Trophoblast cell (in vitro differentiated cells and primary cell): ENCODE measurements at regions not wholly inside any gene's neighbourhood (a gene's known extent, or its start where the extent isn't known, plus 50 kb on each side); places are given as distances from the start of the nearest gene placed in this dataset.
A peak's percentile ranks its signal among the peaks of the same experiment; 100 is the strongest.

Experiments
- DNase-seq, 2 donors: peaks; one replicate each; pipeline ENCODE4 v3.0.0-alpha.2; 2016
- H2AFZ ChIP-seq: 2 replicates; pipeline ENCODE4 v1.6.1; 2013; ENCODE audit warnings: low read length, moderate library complexity, mild to moderate bottlenecking; ENCODE audit not compliant: insufficient read depth, poor library complexity
- H2AK5ac ChIP-seq: 2 replicates; pipeline ENCODE4 v1.6.1; 2013; ENCODE audit warnings: mild to moderate bottlenecking, low read length
- H2BK120ac ChIP-seq: 2 replicates; pipeline ENCODE4 v1.6.1; 2013; ENCODE audit warnings: low read length, mild to moderate bottlenecking, moderate library complexity; ENCODE audit not compliant: insufficient read depth, poor library complexity
- H2BK12ac ChIP-seq: 2 replicates; pipeline ENCODE4 v1.6.1; 2013; ENCODE audit warnings: mild to moderate bottlenecking, low read length, moderate library complexity
- H2BK5ac ChIP-seq: 2 replicates; pipeline ENCODE4 v1.6.1; 2013; ENCODE audit warnings: low read length, low read depth, moderate library complexity, mild to moderate bottlenecking; ENCODE audit not compliant: poor library complexity
- H3K14ac ChIP-seq: 2 replicates; pipeline ENCODE4 v1.6.1; 2013; ENCODE audit warnings: mild to moderate bottlenecking, low read length
- H3K18ac ChIP-seq: 2 replicates; pipeline ENCODE4 v1.6.1; 2013; ENCODE audit warnings: mild to moderate bottlenecking, low read length
- H3K23ac ChIP-seq: 2 replicates; pipeline ENCODE4 v1.6.1; 2013; ENCODE audit warnings: low read length
- H3K27ac ChIP-seq: 2 replicates; pipeline ENCODE4 v1.5.1; 2013; ENCODE audit warnings: low read depth, mild to moderate bottlenecking, inconsistent platforms, low read length, moderate library complexity
- H3K27me3 ChIP-seq: 2 replicates; pipeline ENCODE4 v1.6.1; 2013; ENCODE audit warnings: inconsistent platforms, mild to moderate bottlenecking, low read length, moderate library complexity; ENCODE audit not compliant: insufficient read depth
- H3K36me3 ChIP-seq, 2 experiments: 1 replicate in 1 of 2; 2 replicates in 1 of 2; pipeline ENCODE4 v1.6.1; 2013; ENCODE audit warnings: low read length in 2 of 2, mild to moderate bottlenecking in 2 of 2, moderate library complexity in 1 of 2; ENCODE audit not compliant: insufficient read depth in 2 of 2, control insufficient read depth in 1 of 2
- H3K4ac ChIP-seq: 2 replicates; pipeline ENCODE4 v1.6.1; 2013; ENCODE audit warnings: low read depth, mild to moderate bottlenecking, low read length, moderate library complexity
- H3K4me1 ChIP-seq, 2 experiments: 1 replicate in 1 of 2; 2 replicates in 1 of 2; pipeline ENCODE4 v1.6.1; 2013; ENCODE audit warnings: low read length in 2 of 2, mild to moderate bottlenecking in 2 of 2, moderate library complexity in 1 of 2; ENCODE audit not compliant: insufficient read depth in 2 of 2, control insufficient read depth in 1 of 2
- H3K4me2 ChIP-seq: 2 replicates; pipeline ENCODE4 v1.6.1; 2013; ENCODE audit warnings: inconsistent platforms, mild to moderate bottlenecking, low read length, moderate library complexity
- H3K4me3 ChIP-seq: 2 replicates; pipeline ENCODE4 v1.5.1; 2013; ENCODE audit warnings: mild to moderate bottlenecking, low read depth, low read length, inconsistent platforms
- H3K79me1 ChIP-seq: one replicate; pipeline ENCODE4 v1.6.1; 2013; ENCODE audit warnings: low read length
- H3K79me2 ChIP-seq: 2 replicates; pipeline ENCODE4 v1.6.1; 2013; ENCODE audit warnings: low read length, mild to moderate bottlenecking; ENCODE audit not compliant: control insufficient read depth, insufficient read depth, poor library complexity
- H3K9ac ChIP-seq: 2 replicates; pipeline ENCODE4 v1.6.1; 2013; ENCODE audit warnings: mild to moderate bottlenecking, low read length
- H3K9me3 ChIP-seq: 2 replicates; pipeline ENCODE4 v1.6.1; 2013; ENCODE audit warnings: low read depth, mild to moderate bottlenecking, control low read depth, inconsistent platforms, low read length; ENCODE audit not compliant: insufficient read depth
- H4K12ac ChIP-seq: 2 replicates; pipeline ENCODE4 v1.6.1; 2013; ENCODE audit warnings: low read depth, mild to moderate bottlenecking, low read length, moderate library complexity
- H4K8ac ChIP-seq: 2 replicates; pipeline ENCODE4 v1.6.1; 2013; ENCODE audit warnings: low read depth, mild to moderate bottlenecking, low read length, moderate library complexity
- H4K91ac ChIP-seq: one replicate; pipeline ENCODE4 v1.6.1; 2013; ENCODE audit warnings: low read depth, mild to moderate bottlenecking, low read length, moderate library complexity
- WGBS: extraction: QIAGEN DNeasy Blood & Tissue Kit; methylation state at CpG from one replicate; pipeline ENCODE4 v1.1.7; 2013; ENCODE audit warnings: missing lambda C conversion rate; ENCODE audit not compliant: insufficient read length, insufficient coverage; ENCODE audit errors: extremely low coverage; 5-methylcytosine and 5-hydroxymethylcytosine counted together

- Histone ChIP-seq H3K9me3 (no peaks in the 10 kb centered on the region), H2BK5ac (no peak overlapping the region), H3K4me2 (no peak overlapping the region), H3K14ac (no peak overlapping the region), H3K27ac (no peak overlapping the region), H2BK12ac (no peak overlapping the region), H3K27me3 (no peaks in the 10 kb centered on the region), H3K23ac (no peak overlapping the region), H4K91ac (no peak overlapping the region), H3K36me3 (no peaks in the 10 kb centered on the region), H3K4ac (no peak overlapping the region), H3K79me1 (no peaks in the 10 kb centered on the region), H2AK5ac (no peak overlapping the region), H3K4me3 (no peak overlapping the region), H3K18ac (no peak overlapping the region), H4K12ac (no peak overlapping the region), H3K4me1 (no peaks in the 10 kb centered on the region), H3K79me2 (no peaks in the 10 kb centered on the region), H3K9ac (no peak overlapping the region), H2BK120ac (no peak overlapping the region), H2AFZ (no peak overlapping the region), H4K8ac (no peak overlapping the region)
- no peak for DNase-seq
- no CpG with 5 or more reads among the region's 1 CpG for WGBS
These were observed 391.7 kb upstream of the OR4E1 start for GRCh38 chr14:22065347-22065746.

GRCh38 chr14:22059201-22059600 is 385.6 kb upstream of the OR4E1 start:
- H3K27ac ChIP-seq, result no peak overlapping the region

GRCh38 chr14:22052795-22053194 is 379.2 kb upstream of the OR4E1 start:
- Histone ChIP-seq H3K27ac (no peak overlapping the region), H3K4ac (no peak overlapping the region), H3K23ac (no peak overlapping the region), H3K9ac (no peak overlapping the region), H3K4me2 (no peak overlapping the region), H2AFZ (no peak overlapping the region), H3K36me3 (no peaks in the 10 kb centered on the region), H3K14ac (no peak overlapping the region), H3K27me3 (no peaks in the 10 kb centered on the region), H4K12ac (no peak overlapping the region), H3K4me3 (no peak overlapping the region), H3K4me1 (no peaks in the 10 kb centered on the region), H2BK120ac (no peak overlapping the region), H2BK5ac (no peak overlapping the region), H2AK5ac (no peak overlapping the region), H3K18ac (no peak overlapping the region), H4K91ac (no peak overlapping the region), H2BK12ac (no peak overlapping the region), H3K9me3 (no peaks in the 10 kb centered on the region), H3K79me2 (no peaks in the 10 kb centered on the region), H4K8ac (no peak overlapping the region), H3K79me1 (no peaks in the 10 kb centered on the region)
- no peak for DNase-seq
- WGBS, result no CpG with 5 or more reads among the region's 3 CpGs

More at GRCh38 chr14:22059201-22059600, 385.6 kb upstream of the OR4E1 start:
- Histone ChIP-seq H3K9me3 (no peaks in the 10 kb centered on the region), H4K8ac (no peak overlapping the region), H3K14ac (no peak overlapping the region), H2BK5ac (no peak overlapping the region), H3K79me2 (no peaks in the 10 kb centered on the region), H3K4me2 (no peak overlapping the region), H4K91ac (no peak overlapping the region), H3K36me3 (no peaks in the 10 kb centered on the region), H4K12ac (no peak overlapping the region), H3K27me3 (no peaks in the 10 kb centered on the region), H2BK12ac (no peak overlapping the region), H2BK120ac (no peak overlapping the region), H3K79me1 (no peaks in the 10 kb centered on the region), H2AFZ (no peak overlapping the region), H3K9ac (no peak overlapping the region), H3K4me3 (no peak overlapping the region), H3K4ac (no peak overlapping the region), H3K18ac (no peak overlapping the region), H3K23ac (no peak overlapping the region), H2AK5ac (no peak overlapping the region), H3K4me1 (no peaks in the 10 kb centered on the region)
- no CpG with 5 or more reads among the region's 4 CpGs for WGBS
- DNase-seq, result no peak

GRCh38 chr14:22047115-22047514 is 373.5 kb upstream of the OR4E1 start:
- Histone ChIP-seq H3K4me1 (no peaks in the 10 kb centered on the region), H2BK5ac (no peak overlapping the region)
- WGBS, result no CpG with 5 or more reads among the region's 3 CpGs

More at GRCh38 chr14:22047115-22047514, 373.5 kb upstream of the OR4E1 start:
- Histone ChIP-seq H3K79me1 (no peaks in the 10 kb centered on the region), H4K12ac (no peak overlapping the region), H3K79me2 (no peaks in the 10 kb centered on the region), H3K4me2 (no peak overlapping the region), H4K8ac (no peak overlapping the region), H3K9me3 (no peaks in the 10 kb centered on the region), H2AK5ac (no peak overlapping the region), H3K4me3 (no peak overlapping the region), H3K27ac (no peak overlapping the region), H2BK12ac (no peak overlapping the region), H4K91ac (no peak overlapping the region), H2BK120ac (no peak overlapping the region), H3K14ac (no peak overlapping the region), H3K4ac (no peak overlapping the region), H3K18ac (no peak overlapping the region), H3K36me3 (no peaks in the 10 kb centered on the region), H2AFZ (no peak overlapping the region), H3K27me3 (no peaks in the 10 kb centered on the region), H3K23ac (no peak overlapping the region), H3K9ac (no peak overlapping the region)
- DNase-seq, result peak in 1 of 2 donors; percentile 4
